Caco-2 (cell line): ENCODE measurements at regions not wholly inside any gene's neighbourhood (a gene's known extent, or its start where the extent isn't known, plus 50 kb on each side); places are given as distances from the start of the nearest gene placed in this dataset.

ENCODE experiments used
- BruUV-seq: library from RNA; stranded (reverse); fragments of 400-500 nt; replicated peaks from 2 replicates; lab custom pipeline; 2021; lab: Mats Ljungman, UMichigan
- CTCF ChIA-PET: fragments of 300-600 bp; sonication (Branson Sonifier 250); formaldehyde crosslinking; loops from one replicate; lab custom pipeline; 2022; ENCODE audit warnings: antibody characterized with exemption; lab: Charles Lee
- POLR2A ChIA-PET: fragments of 300-600 bp; sonication (Branson Sonifier 250); formaldehyde crosslinking; loops from one replicate; lab custom pipeline; 2022; ENCODE audit warnings: antibody characterized with exemption; lab: Charles Lee
- DNase-seq, 2 experiments: peaks; one replicate each; pipeline versions ENCODE4 v3.0.0 to v3.0.0-alpha.2; 2020 to 2022
- H3K27me3 ChIP-seq: replicated peaks from 2 replicates; pipeline ENCODE4 v1.6.0; 2011; ENCODE audit warnings: low read length; ENCODE audit not compliant: control insufficient read depth, insufficient read depth
- H3K36me3 ChIP-seq: 2 replicates; pipeline ENCODE4 v1.5.1; 2011; ENCODE audit warnings: low read length; ENCODE audit not compliant: control insufficient read depth, insufficient read depth
- H3K4me1 ChIP-seq: fragments of 250-450 bp; sonication (Bioruptor Pico); 2 replicates; pipeline ENCODE4 v1.5.1; 2020; ENCODE audit warnings: mild to moderate bottlenecking
- H3K4me3 ChIP-seq: 2 replicates; pipeline ENCODE4 v1.5.1; 2011; ENCODE audit warnings: low read depth, mild to moderate bottlenecking, control low read depth, low read length
- H3K9me3 ChIP-seq: fragments of 250-450 bp; sonication (Bioruptor Pico); 2 replicates; pipeline ENCODE4 v1.5.1; 2020; ENCODE audit warnings: mild to moderate bottlenecking, moderate library complexity
- H3K27ac Mint-ChIP-seq: one replicate; pipeline ENCODE4 v1.8.0; 2022; ENCODE audit warnings: mixed read lengths; ENCODE audit not compliant: unreplicated experiment
- H3K27me3 Mint-ChIP-seq: one replicate; pipeline ENCODE4 v1.8.0; 2022; ENCODE audit warnings: mixed read lengths; ENCODE audit not compliant: insufficient read depth, unreplicated experiment
- H3K36me3 Mint-ChIP-seq: one replicate; pipeline ENCODE4 v1.8.0; 2022; ENCODE audit warnings: mild to moderate bottlenecking, mixed read lengths; ENCODE audit not compliant: insufficient read depth, unreplicated experiment
- H3K4me1 Mint-ChIP-seq: one replicate; pipeline ENCODE4 v1.8.0; 2022; ENCODE audit warnings: low read depth, mixed read lengths; ENCODE audit not compliant: unreplicated experiment
- H3K4me3 Mint-ChIP-seq: one replicate; pipeline ENCODE4 v1.8.0; 2022; ENCODE audit warnings: mild to moderate bottlenecking, moderate library complexity, mixed read lengths; ENCODE audit not compliant: unreplicated experiment
- H3K9me3 Mint-ChIP-seq: one replicate; pipeline ENCODE4 v1.8.0; 2022; ENCODE audit warnings: mixed read lengths; ENCODE audit not compliant: unreplicated experiment
- intact Hi-C: fragments of 100-400 bp; cut with micrococcal nuclease; formaldehyde crosslinking; loops from one replicate; pipeline ENCODE4 v1.10.0; 2022; ENCODE audit not compliant: unreplicated experiment
- TF ChIP-seq, protein P1 (sequence below), 2 experiments: fragments of 200-600 bp in 1 of 2; IDR thresholded peaks; 1 replicate in 1 of 2; 2 replicates in 1 of 2; pipeline versions ENCODE4 v1.5.1 to v1.8.0; 2011 to 2022; ENCODE audit warnings: antibody characterized with exemption in 1 of 2, control low read depth in 1 of 2, inconsistent platforms in 1 of 2, low read depth in 1 of 2, low read length in 1 of 2, mild to moderate bottlenecking in 1 of 2, moderate library complexity in 1 of 2; ENCODE audit not compliant: insufficient read depth in 1 of 2, severe bottlenecking in 1 of 2, unreplicated experiment in 1 of 2

DNA sequence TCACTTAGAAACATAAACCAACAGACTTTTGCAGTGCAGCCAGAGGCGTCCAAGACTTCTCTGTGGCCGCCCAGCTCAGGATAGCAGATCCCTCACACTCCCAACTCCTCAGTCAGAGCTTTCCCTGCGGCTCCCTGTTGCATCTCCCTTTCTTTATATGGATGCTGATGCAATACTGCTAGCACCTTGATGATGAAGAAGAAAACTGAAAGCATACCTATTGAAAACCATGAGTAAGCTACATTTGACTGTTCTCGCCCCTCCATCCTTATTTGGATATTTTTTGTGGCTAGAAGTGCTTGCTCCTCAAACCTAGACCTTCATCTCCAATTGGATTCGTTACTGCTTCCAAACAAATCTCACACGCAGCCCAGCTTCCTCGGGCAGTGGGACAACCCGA, 57.3 kb upstream of the UBL3 start:
- H3K9me3 Mint-ChIP-seq = peaks cover 9% of the 10 kb centered on the region
- Histone ChIP-seq H3K27me3 (no peaks in the 10 kb centered on the region), H3K36me3 (no peaks in the 10 kb centered on the region), H3K4me1 (peaks cover 7% of the 10 kb centered on the region), H3K9me3 (0 out of 2 replicates have a peak, but pooled peaks cover 2% of the 10 kb centered on the region), H3K4me3 (no peak overlapping the region)
- CTCF ChIA-PET = interaction anchor here (0.7 kb wide), 1 partner anchor 16 kb away, joined by 3 read pairs; no protein-coding TSS in a partner anchor
- H3K4me1 Mint-ChIP-seq = peaks cover 1% of the 10 kb centered on the region
- POLR2A ChIA-PET = interaction anchor here (0.6 kb wide), 1 partner anchor 441 kb away, joined by 8 read pairs; no protein-coding TSS in a partner anchor
- H3K27ac Mint-ChIP-seq = no peak overlapping the region
- intact Hi-C loops = loop anchor here (2.0 kb wide), 1 partner anchor 17 kb away; no protein-coding TSS in a partner anchor
- H3K4me3 Mint-ChIP-seq = no peak overlapping the region
- BruUV-seq = no TSS peak
- DNase-seq = no peak
- no peaks in the 10 kb centered on the region for H3K36me3 Mint-ChIP-seq
- no peaks in the 10 kb centered on the region for H3K27me3 Mint-ChIP-seq
- TF ChIP-seq, protein P1, sequence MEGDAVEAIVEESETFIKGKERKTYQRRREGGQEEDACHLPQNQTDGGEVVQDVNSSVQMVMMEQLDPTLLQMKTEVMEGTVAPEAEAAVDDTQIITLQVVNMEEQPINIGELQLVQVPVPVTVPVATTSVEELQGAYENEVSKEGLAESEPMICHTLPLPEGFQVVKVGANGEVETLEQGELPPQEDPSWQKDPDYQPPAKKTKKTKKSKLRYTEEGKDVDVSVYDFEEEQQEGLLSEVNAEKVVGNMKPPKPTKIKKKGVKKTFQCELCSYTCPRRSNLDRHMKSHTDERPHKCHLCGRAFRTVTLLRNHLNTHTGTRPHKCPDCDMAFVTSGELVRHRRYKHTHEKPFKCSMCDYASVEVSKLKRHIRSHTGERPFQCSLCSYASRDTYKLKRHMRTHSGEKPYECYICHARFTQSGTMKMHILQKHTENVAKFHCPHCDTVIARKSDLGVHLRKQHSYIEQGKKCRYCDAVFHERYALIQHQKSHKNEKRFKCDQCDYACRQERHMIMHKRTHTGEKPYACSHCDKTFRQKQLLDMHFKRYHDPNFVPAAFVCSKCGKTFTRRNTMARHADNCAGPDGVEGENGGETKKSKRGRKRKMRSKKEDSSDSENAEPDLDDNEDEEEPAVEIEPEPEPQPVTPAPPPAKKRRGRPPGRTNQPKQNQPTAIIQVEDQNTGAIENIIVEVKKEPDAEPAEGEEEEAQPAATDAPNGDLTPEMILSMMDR (IDR thresholded peaks at IDR 0.05; ENCODE audit: insufficient read depth in 1 of 2, low read depth in 1 of 2, low read length in 1 of 2, severe bottlenecking in 1 of 2, unreplicated experiment in 1 of 2) = no peak

- H3K9me3 Mint-ChIP-seq = peaks cover 9% of the 10 kb centered on the region
- H3K27me3 Mint-ChIP-seq = no peaks in the 10 kb centered on the region
- peaks cover 11% of the 10 kb centered on the region for H3K4me1 Mint-ChIP-seq
- ChIA-PET CTCF (interaction anchor here (1.7 kb wide), 1 partner anchor 17 kb away, joined by 9 read pairs; no protein-coding TSS in a partner anchor), POLR2A (no interaction called here)
- no peak overlapping the region for H3K4me3 Mint-ChIP-seq
- TF ChIP-seq, protein P1 (IDR thresholded peaks at IDR 0.05; ENCODE audit: insufficient read depth in 1 of 2, low read depth in 1 of 2, low read length in 1 of 2, severe bottlenecking in 1 of 2, unreplicated experiment in 1 of 2) = no peak
- no peak for DNase-seq
- intact Hi-C loops = no loop called here
- Histone ChIP-seq H3K27me3 (no peaks in the 10 kb centered on the region), H3K4me3 (no peak overlapping the region), H3K36me3 (no peaks in the 10 kb centered on the region), H3K9me3 (0 out of 2 replicates have a peak, but pooled peaks cover 2% of the 10 kb centered on the region), H3K4me1 (peaks cover 19% of the 10 kb centered on the region)
- BruUV-seq = no TSS peak
- H3K27ac Mint-ChIP-seq = no peak overlapping the region
- no peaks in the 10 kb centered on the region for H3K36me3 Mint-ChIP-seq
Observed at GRCh38 chr13:29906432-29907011, 56.1 kb upstream of the UBL3 start.

DNA sequence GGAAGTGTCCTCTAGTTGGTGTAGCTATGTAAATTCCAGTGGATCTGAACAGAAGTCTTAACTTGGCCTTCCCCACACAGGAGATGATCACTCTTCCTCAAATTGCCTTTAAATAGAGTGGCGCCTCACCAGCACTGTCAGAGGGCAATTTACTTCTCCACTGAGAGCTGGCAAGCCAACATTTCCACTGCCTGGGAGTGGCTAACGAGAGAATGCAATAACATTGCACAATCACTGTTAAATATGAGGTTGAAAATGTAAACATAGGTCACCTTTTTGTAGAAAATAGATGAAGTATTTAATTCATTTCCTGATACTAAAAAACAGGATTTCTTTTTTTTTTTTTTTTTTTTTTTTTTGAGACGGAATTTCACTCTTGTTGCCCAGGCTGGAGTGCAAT, 55.4 kb upstream of the UBL3 start:
- no TSS peak for BruUV-seq
- H3K27me3 ChIP-seq = no peaks in the 10 kb centered on the region
- peaks cover 24% of the 10 kb centered on the region for H3K4me1 ChIP-seq
- Mint-ChIP-seq H3K27me3 (no peaks in the 10 kb centered on the region), H3K4me3 (no peak overlapping the region), H3K4me1 (peaks cover 14% of the 10 kb centered on the region), H3K36me3 (no peaks in the 10 kb centered on the region), H3K9me3 (peaks cover 9% of the 10 kb centered on the region), H3K27ac (no peak overlapping the region)
- H3K9me3 ChIP-seq = 0 out of 2 replicates have a peak, but pooled peaks cover 2% of the 10 kb centered on the region
- intact Hi-C loops = no loop called here
- TF ChIP-seq, protein P1 (IDR thresholded peaks at IDR 0.05; ENCODE audit: insufficient read depth in 1 of 2, low read depth in 1 of 2, low read length in 1 of 2, severe bottlenecking in 1 of 2, unreplicated experiment in 1 of 2) = no peak
- peak in 1 of 2 experiments; percentile 18 for DNase-seq
- no peak overlapping the region for H3K4me3 ChIP-seq
- ChIA-PET POLR2A (no interaction called here), CTCF (interaction anchor here (1.7 kb wide), 1 partner anchor 18 kb away, joined by 9 read pairs; no protein-coding TSS in a partner anchor)
- no peaks in the 10 kb centered on the region for H3K36me3 ChIP-seq
